BLaER1 treated with 17β-estradiol and CSF1 and Interleukin-3, amounts not matched to agents 10 nM and 100 nM (cell line): ENCODE measurements at regions not wholly inside any gene's neighbourhood (a gene's known extent, or its start where the extent isn't known, plus 50 kb on each side); places are given as distances from the start of the nearest gene placed in this dataset.
A peak's percentile ranks its signal among the peaks of the same experiment; 100 is the strongest.

Source experiments
- H3K27ac ChIP-seq, 11 experiments: shearing (Covaris generic); formaldehyde crosslinking; 2 replicates each; pipeline ENCODE4 v1.8.1; 2022
- H3K27me3 ChIP-seq, 11 experiments: shearing (Covaris generic); formaldehyde crosslinking; 2 replicates each; pipeline ENCODE4 v1.8.1; 2022
- H3K36me3 ChIP-seq, 11 experiments: shearing (Covaris generic); formaldehyde crosslinking; 2 replicates each; pipeline ENCODE4 v1.8.1; 2022
- H3K4me1 ChIP-seq, 10 experiments: shearing (Covaris generic); formaldehyde crosslinking; 2 replicates each; pipeline ENCODE4 v1.8.1; 2022
- H3K4me2 ChIP-seq, 11 experiments: shearing (Covaris generic); formaldehyde crosslinking; 2 replicates each; pipeline ENCODE4 v1.8.1; 2022
- H3K4me3 ChIP-seq, 10 experiments: shearing (Covaris generic); formaldehyde crosslinking; 2 replicates each; pipeline ENCODE4 v1.8.1; 2022
- H3K9ac ChIP-seq, 11 experiments: shearing (Covaris generic); formaldehyde crosslinking; 2 replicates each; pipeline ENCODE4 v1.8.1; 2022
- H3K9me3 ChIP-seq, 11 experiments: shearing (Covaris generic); formaldehyde crosslinking; replicated peaks in 1 of 11; 2 replicates each; pipeline ENCODE4 v1.8.1; 2022
- H4K20me1 ChIP-seq, 11 experiments: shearing (Covaris generic); formaldehyde crosslinking; 2 replicates each; pipeline ENCODE4 v1.8.1; 2022
- Cebpa-rat ChIP-seq, 11 experiments: shearing (Covaris generic); IDR thresholded peaks; 2 replicates each; pipeline ENCODE4 v1.8.1; 2022

DNA sequence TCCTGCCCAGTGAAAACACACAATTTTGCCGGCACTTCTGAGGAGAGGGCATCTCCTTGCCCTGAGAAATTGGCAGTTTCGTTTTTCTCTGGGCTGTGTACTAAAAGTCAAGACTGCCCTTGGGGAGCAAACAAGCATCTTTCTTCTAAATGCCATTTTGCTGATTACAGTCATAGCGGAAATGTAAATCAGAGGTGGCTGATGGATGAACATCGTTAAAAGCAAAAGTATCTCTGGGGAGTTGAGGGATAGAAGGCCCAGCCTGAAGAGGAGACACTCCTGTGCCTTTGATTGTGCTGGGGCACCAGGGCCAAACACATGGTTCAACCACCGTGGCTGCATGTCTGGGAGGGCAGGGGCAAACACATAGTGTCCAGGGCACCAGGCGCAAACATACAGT is 49.8 kb downstream of the ABCC12 start:
- H3K9me3 ChIP-seq = no peaks in the 10 kb centered on the region
- H3K9ac ChIP-seq = peak overlapping the region in 1 of 11 experiments; percentile 17; a peak in 2 of 22 replicates
- TF ChIP-seq Cebpa-rat (IDR thresholded peaks at IDR 0.05) = no peak
- peak overlapping the region in 8 of 11 experiments; percentile 24 to 74 (median 61); a peak in 15 of 22 replicates for H3K4me2 ChIP-seq
- H3K36me3 ChIP-seq = no peaks in the 10 kb centered on the region
- H3K27me3 ChIP-seq = no peaks in the 10 kb centered on the region
- H4K20me1 ChIP-seq = no peaks in the 10 kb centered on the region
- H3K4me3 ChIP-seq = 0 out of 20 replicates have a peak overlapping the region, but pooled peaks of 1 of the 10 experiments have one; percentile 14
- H3K4me1 ChIP-seq = peaks cover 0 to 33% (median 18%) of the 10 kb centered on the region in 10 experiments; a peak in 13 of 20 replicates
- H3K27ac ChIP-seq = peak overlapping the region in 1 of 11 experiments; percentile 12; a peak in 1 of 22 replicates

DNA sequence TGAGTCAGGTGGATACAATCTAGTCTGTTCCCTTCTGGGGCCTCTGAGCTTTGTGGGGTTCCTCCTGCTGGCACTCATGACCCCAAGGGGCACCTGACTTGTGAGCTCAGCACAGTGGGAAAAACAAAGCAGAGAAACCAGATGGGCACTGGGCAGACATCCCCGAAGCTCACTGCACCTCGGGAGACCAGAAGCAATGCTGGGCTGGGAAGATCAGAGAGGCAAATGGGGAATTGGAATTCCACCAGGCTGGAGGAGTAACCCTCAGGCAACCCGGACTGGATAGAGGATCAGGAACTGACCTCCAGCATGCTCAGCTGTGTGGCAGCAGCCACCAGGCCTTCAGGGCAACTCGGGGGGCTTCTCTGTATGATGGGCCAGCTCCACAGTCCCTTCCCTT is 50.3 kb downstream of the ABCC12 start:
- no peak for TF ChIP-seq Cebpa-rat (IDR thresholded peaks at IDR 0.05)
- no peaks in the 10 kb centered on the region for H3K9me3 ChIP-seq
- H3K4me2 ChIP-seq = peak overlapping the region in 8 of 11 experiments; percentile 24 to 74 (median 61); a peak in 15 of 22 replicates

DNA sequence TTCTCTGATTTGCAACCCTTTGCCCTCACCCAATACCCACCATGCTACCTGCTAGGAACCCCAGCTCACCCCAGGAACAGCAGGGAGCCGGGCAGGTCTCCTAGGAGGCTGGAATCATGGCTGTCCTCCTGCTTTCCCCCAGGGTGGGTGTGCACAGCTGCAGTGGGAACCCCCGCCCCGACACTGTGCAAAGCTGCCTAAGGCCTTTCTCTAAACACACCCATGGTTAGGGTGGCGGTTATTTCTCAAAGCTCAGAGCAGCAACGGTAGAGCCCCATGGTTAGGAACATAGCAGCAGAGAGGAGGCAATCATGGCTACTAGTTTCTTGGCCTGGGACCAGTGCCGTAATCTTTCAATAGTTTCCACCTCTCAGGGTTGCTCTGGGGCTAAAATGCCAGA is 52.2 kb downstream of the ABCC12 start:
- no peak overlapping the region for H3K4me3 ChIP-seq
- H3K36me3 ChIP-seq = no peaks in the 10 kb centered on the region
- no peak for TF ChIP-seq Cebpa-rat (IDR thresholded peaks at IDR 0.05)
- H3K27ac ChIP-seq = no peak overlapping the region
- H3K4me1 ChIP-seq = peaks cover 0 to 33% (median 18%) of the 10 kb centered on the region in 10 experiments; a peak in 13 of 20 replicates
- H3K9ac ChIP-seq = no peak overlapping the region
- H4K20me1 ChIP-seq = no peaks in the 10 kb centered on the region
- no peaks in the 10 kb centered on the region for H3K27me3 ChIP-seq
- H3K9me3 ChIP-seq = no peaks in the 10 kb centered on the region
- no peak overlapping the region for H3K4me2 ChIP-seq

More for the DNA sequence above, 50.3 kb downstream of the ABCC12 start:
- Histone ChIP-seq H3K27ac (peak overlapping the region in 1 of 11 experiments; percentile 12; a peak in 1 of 22 replicates), H3K27me3 (no peaks in the 10 kb centered on the region), H3K36me3 (no peaks in the 10 kb centered on the region), H4K20me1 (no peaks in the 10 kb centered on the region), H3K9ac (peak overlapping the region in 1 of 11 experiments; percentile 17; a peak in 2 of 22 replicates), H3K4me1 (peaks cover 0 to 33% (median 18%) of the 10 kb centered on the region in 10 experiments; a peak in 13 of 20 replicates), H3K4me3 (0 out of 20 replicates have a peak overlapping the region, but pooled peaks of 1 of the 10 experiments have one; percentile 14)

DNA sequence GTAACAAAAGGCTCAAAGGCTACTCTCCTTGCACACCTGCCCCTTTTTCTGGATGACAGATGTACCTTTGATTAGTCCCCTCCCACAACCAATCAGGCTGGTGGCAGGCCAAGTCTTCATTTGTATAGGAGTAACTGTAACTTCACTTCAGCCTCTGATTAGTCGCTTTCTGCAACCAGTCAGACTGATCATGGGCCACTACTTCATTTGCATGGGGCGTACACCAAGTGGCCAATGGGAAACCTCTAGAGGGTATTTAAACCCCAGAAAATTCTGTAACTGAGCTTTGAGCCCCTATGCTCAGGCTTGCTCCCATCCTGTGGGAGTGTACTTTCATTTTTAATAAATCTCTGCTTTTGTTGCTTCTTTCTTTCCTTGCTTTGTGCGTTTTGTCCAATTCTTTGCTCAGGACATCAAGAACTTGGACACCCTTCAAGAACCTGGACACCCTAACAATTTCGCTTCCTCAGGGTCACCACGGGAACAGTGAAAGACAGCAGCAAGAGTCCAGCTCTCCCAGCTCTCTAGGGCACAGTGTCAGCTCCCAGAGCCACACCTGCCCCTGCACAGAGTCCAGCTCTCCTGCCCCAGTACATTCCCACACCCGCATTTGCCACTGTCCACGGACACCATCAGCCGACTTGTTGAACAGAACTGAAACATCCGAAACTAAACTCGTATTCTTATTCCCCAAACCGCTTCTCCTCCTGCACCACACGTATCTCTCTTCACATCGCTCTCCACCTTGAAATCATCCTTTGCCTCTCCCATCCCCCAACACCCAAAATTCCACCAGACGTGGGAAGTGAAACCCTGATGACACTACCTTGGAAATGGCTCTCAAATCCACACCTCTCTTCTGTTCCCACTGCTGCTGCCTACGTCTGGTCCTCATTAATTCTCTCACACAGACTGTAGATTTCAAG is 53.4 kb downstream of the ABCC12 start:
- Histone ChIP-seq H3K4me3 (no peak overlapping the region), H3K27me3 (no peaks in the 10 kb centered on the region), H3K27ac (no peak overlapping the region), H3K9ac (no peak overlapping the region), H3K36me3 (no peaks in the 10 kb centered on the region), H3K4me2 (no peak overlapping the region), H3K9me3 (no peaks in the 10 kb centered on the region), H3K4me1 (peaks cover 0 to 33% (median 18%) of the 10 kb centered on the region in 10 experiments; a peak in 13 of 20 replicates), H4K20me1 (no peaks in the 10 kb centered on the region)
- TF ChIP-seq Cebpa-rat (IDR thresholded peaks at IDR 0.05) = no peak

DNA sequence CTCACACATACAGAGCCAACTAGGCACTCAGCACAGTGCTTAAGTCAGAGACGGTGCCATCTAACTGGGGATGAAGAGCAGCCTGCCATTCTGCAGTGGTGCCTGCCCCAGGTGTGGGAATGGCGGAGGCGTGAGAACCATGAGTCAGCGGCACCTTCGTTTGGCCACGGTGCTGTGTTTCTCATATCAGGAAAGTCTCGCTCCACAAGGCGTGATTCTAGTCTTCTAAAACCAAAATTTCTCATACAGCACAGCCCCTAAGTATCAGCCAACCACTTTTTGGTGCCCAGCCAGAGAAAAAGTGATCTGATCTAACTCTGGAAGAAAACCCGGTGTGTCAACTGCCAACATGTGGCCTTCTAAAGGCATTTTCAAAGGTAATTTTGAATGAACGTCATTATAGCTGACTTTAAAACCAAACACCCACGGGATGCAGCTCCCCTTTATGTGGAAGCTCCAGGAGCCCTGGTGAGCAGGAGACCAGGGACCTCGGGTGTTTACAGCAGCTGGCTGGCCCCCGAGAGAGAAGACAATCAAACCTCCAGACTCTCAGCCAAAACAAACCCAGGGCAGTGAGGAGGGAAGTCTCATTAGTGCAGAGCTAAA is 54.6 kb downstream of the ABCC12 start:
- H3K27ac ChIP-seq = no peak overlapping the region
- no peaks in the 10 kb centered on the region for H4K20me1 ChIP-seq
- no peak for TF ChIP-seq Cebpa-rat (IDR thresholded peaks at IDR 0.05)
- H3K4me3 ChIP-seq = no peak overlapping the region
- H3K27me3 ChIP-seq = no peaks in the 10 kb centered on the region
- H3K36me3 ChIP-seq = no peaks in the 10 kb centered on the region
- H3K9me3 ChIP-seq = no peaks in the 10 kb centered on the region
- no peak overlapping the region for H3K9ac ChIP-seq
- H3K4me2 ChIP-seq = peak overlapping the region in 3 of 11 experiments; percentile 0 to 17 (median 12); a peak in 1 of 22 replicates
- H3K4me1 ChIP-seq = peaks cover 0 to 27% (median 12%) of the 10 kb centered on the region in 10 experiments; a peak in 13 of 20 replicates

DNA sequence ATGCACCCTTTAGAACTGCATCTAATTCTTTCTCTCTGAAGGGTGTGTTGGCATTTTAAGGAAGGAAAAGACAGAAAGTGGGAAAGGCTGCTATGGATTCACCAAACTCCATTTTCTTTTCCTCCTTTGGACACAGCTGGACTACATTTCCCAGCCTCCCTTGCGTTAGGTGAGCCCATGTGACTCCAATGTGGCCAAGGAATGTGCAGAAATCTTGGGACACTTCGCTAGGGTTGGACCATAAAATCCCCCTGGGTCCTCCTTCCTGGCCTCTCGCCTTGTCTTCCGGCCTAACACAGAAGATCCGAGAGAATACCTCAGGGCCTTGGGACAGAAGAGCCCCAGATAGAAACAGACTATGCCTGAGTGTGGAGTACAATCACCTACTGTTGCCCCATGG is 56.3 kb downstream of the ABCC12 start:
- Histone ChIP-seq H4K20me1 (no peaks in the 10 kb centered on the region), H3K4me3 (no peak overlapping the region), H3K27me3 (no peaks in the 10 kb centered on the region)

DNA sequence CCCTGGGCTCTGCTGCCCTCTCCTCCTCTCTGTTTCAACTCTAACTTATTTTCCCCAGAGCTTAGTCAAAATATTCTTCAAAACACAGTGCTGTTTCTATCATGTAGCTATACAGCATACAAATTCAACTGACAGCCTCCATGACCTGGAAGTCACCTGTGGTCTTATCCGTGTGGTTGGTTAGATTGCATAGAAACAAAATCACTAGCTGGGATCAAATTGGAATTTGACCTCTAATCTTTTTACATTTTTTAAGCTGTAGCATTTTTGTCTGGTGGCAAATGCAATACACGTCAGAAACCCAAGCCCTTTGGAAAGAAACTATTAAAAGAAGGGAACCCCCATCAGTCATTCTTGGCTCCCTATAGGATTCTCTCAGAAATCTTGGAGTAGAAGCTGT is 57.3 kb downstream of the ABCC12 start:
- no peaks in the 10 kb centered on the region for H3K9me3 ChIP-seq
- H3K4me1 ChIP-seq = peaks cover 0 to 11% (median 0%) of the 10 kb centered on the region in 10 experiments; a peak in 1 of 20 replicates
- H3K9ac ChIP-seq = no peak overlapping the region
- no peaks in the 10 kb centered on the region for H3K36me3 ChIP-seq
- no peak overlapping the region for H3K4me3 ChIP-seq
- no peaks in the 10 kb centered on the region for H4K20me1 ChIP-seq
- H3K4me2 ChIP-seq = no peak overlapping the region
- no peak overlapping the region for H3K27ac ChIP-seq
- H3K27me3 ChIP-seq = no peaks in the 10 kb centered on the region
- TF ChIP-seq Cebpa-rat (IDR thresholded peaks at IDR 0.05) = no peak

More for the DNA sequence above, 56.3 kb downstream of the ABCC12 start:
- Histone ChIP-seq H3K4me2 (no peak overlapping the region), H3K9ac (no peak overlapping the region), H3K9me3 (no peaks in the 10 kb centered on the region), H3K36me3 (no peaks in the 10 kb centered on the region), H3K4me1 (peaks cover 0 to 11% (median 0%) of the 10 kb centered on the region in 10 experiments; a peak in 1 of 20 replicates), H3K27ac (no peak overlapping the region)
- no peak for TF ChIP-seq Cebpa-rat (IDR thresholded peaks at IDR 0.05)

DNA sequence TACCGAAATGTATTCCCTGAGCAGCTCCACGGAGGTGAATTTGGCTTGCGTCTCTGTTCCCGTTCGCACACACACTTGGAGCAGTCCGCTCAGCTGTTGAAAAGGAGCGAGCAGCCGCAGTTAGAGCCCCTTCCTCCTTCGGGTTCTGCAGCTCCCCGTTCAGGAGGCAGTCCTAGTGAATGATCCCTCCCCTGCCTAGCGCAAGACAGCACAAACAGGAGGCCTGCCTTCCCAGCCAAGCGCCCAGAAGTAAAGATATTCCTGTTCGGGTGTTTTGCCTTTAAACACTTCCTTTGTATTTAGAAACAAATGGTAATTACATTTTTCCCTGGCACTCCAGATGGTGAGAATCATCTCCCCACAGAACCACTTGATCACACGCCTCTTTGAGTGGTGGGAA is 64.7 kb downstream of the ABCC12 start:
- Histone ChIP-seq H3K4me2 (no peak overlapping the region), H3K9me3 (no peaks in the 10 kb centered on the region), H3K27me3 (no peaks in the 10 kb centered on the region), H4K20me1 (no peaks in the 10 kb centered on the region), H3K4me1 (no peaks in the 10 kb centered on the region), H3K4me3 (no peak overlapping the region), H3K27ac (no peak overlapping the region), H3K9ac (no peak overlapping the region), H3K36me3 (no peaks in the 10 kb centered on the region)
- TF ChIP-seq Cebpa-rat (IDR thresholded peaks at IDR 0.05) = no peak
